Liver (tissue), 8 donors: ENCODE measurements at regions not wholly inside any gene's neighbourhood (a gene's known extent, or its start where the extent isn't known, plus 50 kb on each side); places are given as distances from the start of the nearest gene placed in this dataset.

Source experiments
- DNase-seq: peaks from one replicate; pipeline ENCODE4 v3.0.0-alpha.2; 2017; ENCODE audit warnings: low spot score
- H3K27ac ChIP-seq, 2 donors: one replicate each; pipeline ENCODE4 v1.7.0; 2013; ENCODE audit warnings: inconsistent platforms in 2 of 2, low read length in 2 of 2, control low read depth in 1 of 2, low read depth in 1 of 2, mild to moderate bottlenecking in 1 of 2
- H3K27me3 ChIP-seq, 4 donors: one replicate each; pipeline versions ENCODE4 v1.6.1 to v1.7.0; 2013; ENCODE audit warnings: low read length in 3 of 4, inconsistent platforms in 1 of 4, mild to moderate bottlenecking in 1 of 4, moderate library complexity in 1 of 4; ENCODE audit not compliant: control insufficient read depth in 4 of 4, insufficient read depth in 4 of 4
- H3K36me3 ChIP-seq, 4 donors: one replicate each; pipeline versions ENCODE4 v1.6.1 to v1.7.0; 2013; ENCODE audit warnings: low read length in 3 of 4, mild to moderate bottlenecking in 3 of 4, low read depth in 1 of 4, moderate library complexity in 1 of 4; ENCODE audit not compliant: control insufficient read depth in 4 of 4, insufficient read depth in 3 of 4
- H3K4me1 ChIP-seq, 4 donors: one replicate each; pipeline versions ENCODE4 v1.6.1 to v1.7.0; 2013; ENCODE audit warnings: low read length in 3 of 4, mild to moderate bottlenecking in 3 of 4, moderate library complexity in 1 of 4; ENCODE audit not compliant: control insufficient read depth in 4 of 4, insufficient read depth in 4 of 4
- H3K4me3 ChIP-seq, 3 donors: one replicate each; pipeline versions ENCODE4 v1.6.1 to v1.7.0; 2013; ENCODE audit warnings: low read length in 3 of 3, control low read depth in 1 of 3, low read depth in 1 of 3, mild to moderate bottlenecking in 1 of 3
- H3K9ac ChIP-seq, 2 donors: one replicate each; pipeline ENCODE4 v1.7.0; 2013; ENCODE audit warnings: low read length in 2 of 2, mild to moderate bottlenecking in 2 of 2, moderate library complexity in 2 of 2, control low read depth in 1 of 2, low read depth in 1 of 2
- H3K9me3 ChIP-seq, 4 donors: one replicate each; pipeline versions ENCODE4 v1.6.1 to v1.7.0; 2013; ENCODE audit warnings: low read length in 3 of 4; ENCODE audit not compliant: control insufficient read depth in 4 of 4
- ATF3 ChIP-seq: IDR thresholded peaks from 2 replicates; pipeline ENCODE4 v1.6.1; 2016; ENCODE audit warnings: antibody characterized with exemption
- EGR1 ChIP-seq, 2 donors: IDR thresholded peaks; 2 replicates each; pipeline ENCODE4 v1.6.1; 2016 to 2018; ENCODE audit warnings: antibody characterized with exemption in 2 of 2, low read depth in 2 of 2
- FOXA1 ChIP-seq: IDR thresholded peaks from 2 replicates; pipeline ENCODE4 v1.6.1; 2016; ENCODE audit warnings: antibody characterized with exemption
- FOXA2 ChIP-seq: IDR thresholded peaks from 2 replicates; pipeline ENCODE4 v1.6.1; 2016; ENCODE audit warnings: antibody characterized with exemption
- GABPA ChIP-seq, 2 donors: IDR thresholded peaks in 1 of 2; conservative IDR thresholded peaks in 1 of 2; 2 replicates each; pipeline ENCODE4 v1.6.1; 2016; ENCODE audit warnings: antibody characterized with exemption in 2 of 2, mild to moderate bottlenecking in 1 of 2, moderate library complexity in 1 of 2
- HNF4A ChIP-seq, 2 donors: conservative IDR thresholded peaks; 2 replicates each; pipeline ENCODE4 v1.6.1; 2016; ENCODE audit warnings: antibody characterized with exemption in 2 of 2, mild to moderate bottlenecking in 2 of 2
- HNF4G ChIP-seq: IDR thresholded peaks from 2 replicates; pipeline ENCODE4 v1.6.1; 2016; ENCODE audit warnings: antibody characterized with exemption
- JUND ChIP-seq, 2 donors: IDR thresholded peaks; 2 replicates each; pipeline ENCODE4 v1.6.1; 2016; ENCODE audit warnings: antibody characterized with exemption in 2 of 2
- MAX ChIP-seq: IDR thresholded peaks from 2 replicates; pipeline ENCODE4 v1.6.1; 2016; ENCODE audit warnings: antibody characterized with exemption
- NR2F2 ChIP-seq: IDR thresholded peaks from 2 replicates; pipeline ENCODE4 v1.6.1; 2016; ENCODE audit warnings: antibody characterized with exemption
- RAD21 ChIP-seq, 2 donors: IDR thresholded peaks; 2 replicates each; pipeline ENCODE4 v1.6.1; 2016; ENCODE audit warnings: antibody characterized with exemption in 2 of 2, mild to moderate bottlenecking in 2 of 2
- REST ChIP-seq: IDR thresholded peaks from 2 replicates; pipeline ENCODE4 v1.6.1; 2016; ENCODE audit warnings: antibody characterized with exemption, mild to moderate bottlenecking
- RXRA ChIP-seq, 2 donors: IDR thresholded peaks; 2 replicates each; pipeline ENCODE4 v1.6.1; 2017 to 2018; ENCODE audit warnings: antibody characterized with exemption in 2 of 2, mild to moderate bottlenecking in 1 of 2
- SP1 ChIP-seq: IDR thresholded peaks from 2 replicates; pipeline ENCODE4 v1.6.1; 2018; ENCODE audit warnings: antibody characterized with exemption, mild to moderate bottlenecking
- TAF1 ChIP-seq: conservative IDR thresholded peaks from 2 replicates; pipeline ENCODE4 v1.6.1; 2016; ENCODE audit warnings: antibody characterized with exemption, mild to moderate bottlenecking
- YY1 ChIP-seq: IDR thresholded peaks from 2 replicates; pipeline ENCODE4 v1.6.1; 2016; ENCODE audit warnings: antibody characterized with exemption, mild to moderate bottlenecking
- ZBTB33 ChIP-seq: IDR thresholded peaks from 2 replicates; pipeline ENCODE4 v1.6.1; 2016; ENCODE audit warnings: antibody characterized with exemption
- WGBS: extraction: QIAGEN DNeasy Blood & Tissue Kit; methylation state at CpG from one replicate; pipeline ENCODE4 v1.1.7; 2013; 5-methylcytosine and 5-hydroxymethylcytosine counted together
- TF ChIP-seq, protein P1 (sequence below): fragments of 150-350 bp; IDR thresholded peaks from 2 replicates; pipeline ENCODE4 v1.5.1; 2017; ENCODE audit warnings: improper control_type of control experiment, low read depth, low read length; ENCODE audit not compliant: missing input control
- donor health status: healthy.
- donor health status: healthy.
- donor health status: healthy.
- donor health status: healthy.
- donor health status: healthy.

GRCh38 chr7:79534128-79534527 is 80.7 kb upstream of the MAGI2 start:
- no peaks in the 10 kb centered on the region for H3K27me3 ChIP-seq
- WGBS, result 61% methylated on average over 1 of the region's 1 CpG
- TF ChIP-seq, protein P1, sequence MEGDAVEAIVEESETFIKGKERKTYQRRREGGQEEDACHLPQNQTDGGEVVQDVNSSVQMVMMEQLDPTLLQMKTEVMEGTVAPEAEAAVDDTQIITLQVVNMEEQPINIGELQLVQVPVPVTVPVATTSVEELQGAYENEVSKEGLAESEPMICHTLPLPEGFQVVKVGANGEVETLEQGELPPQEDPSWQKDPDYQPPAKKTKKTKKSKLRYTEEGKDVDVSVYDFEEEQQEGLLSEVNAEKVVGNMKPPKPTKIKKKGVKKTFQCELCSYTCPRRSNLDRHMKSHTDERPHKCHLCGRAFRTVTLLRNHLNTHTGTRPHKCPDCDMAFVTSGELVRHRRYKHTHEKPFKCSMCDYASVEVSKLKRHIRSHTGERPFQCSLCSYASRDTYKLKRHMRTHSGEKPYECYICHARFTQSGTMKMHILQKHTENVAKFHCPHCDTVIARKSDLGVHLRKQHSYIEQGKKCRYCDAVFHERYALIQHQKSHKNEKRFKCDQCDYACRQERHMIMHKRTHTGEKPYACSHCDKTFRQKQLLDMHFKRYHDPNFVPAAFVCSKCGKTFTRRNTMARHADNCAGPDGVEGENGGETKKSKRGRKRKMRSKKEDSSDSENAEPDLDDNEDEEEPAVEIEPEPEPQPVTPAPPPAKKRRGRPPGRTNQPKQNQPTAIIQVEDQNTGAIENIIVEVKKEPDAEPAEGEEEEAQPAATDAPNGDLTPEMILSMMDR, result no peak
- TF ChIP-seq GABPA (IDR thresholded peaks at IDR 0.05 in 1 of 2, conservative IDR thresholded peaks at IDR 0.05 in 1 of 2) (no peak), TAF1 (no peak), HNF4G (no peak), ATF3 (no peak)
- no peak overlapping the region for H3K9ac ChIP-seq
- H3K36me3 ChIP-seq, result no peaks in the 10 kb centered on the region
- H3K27ac ChIP-seq, result no peak overlapping the region
- no peaks in the 10 kb centered on the region for H3K9me3 ChIP-seq
- DNase-seq, result no peak
- H3K4me3 ChIP-seq, result no peak overlapping the region
- peaks cover 0 to 10% (median 2%) of the 10 kb centered on the region in 4 donors for H3K4me1 ChIP-seq

- no peak overlapping the region for H3K9ac ChIP-seq
- peak overlapping the region; percentile 26 to 75 for H3K27ac ChIP-seq
- H3K27me3 ChIP-seq, result no peaks in the 10 kb centered on the region
- H3K36me3 ChIP-seq, result no peaks in the 10 kb centered on the region
- TF ChIP-seq ATF3, result peak; percentile 64
- peak; percentile 68 to 70 for TF ChIP-seq RXRA (IDR thresholded peaks at IDR 0.05)
- TF ChIP-seq TAF1, result peak; percentile 33
- peak; percentile 78 for TF ChIP-seq HNF4G
- peak; percentile 49 to 71 for TF ChIP-seq JUND (IDR thresholded peaks at IDR 0.05)
- peak; percentile 95 to 97 for TF ChIP-seq HNF4A (conservative IDR thresholded peaks at IDR 0.05)
- TF ChIP-seq YY1, result peak; percentile 94
- TF ChIP-seq NR2F2, result no peak
- peak; percentile 36 for TF ChIP-seq MAX
- peak; percentile 89 for TF ChIP-seq FOXA2
- peak; percentile 77 for TF ChIP-seq FOXA1
- peak; percentile 69 for TF ChIP-seq ZBTB33
- TF ChIP-seq EGR1 (IDR thresholded peaks at IDR 0.05; ENCODE audit: low read depth in 2 of 2), result no peak
- peak; percentile 96 for TF ChIP-seq SP1
- no peak for TF ChIP-seq REST
- TF ChIP-seq, protein P1, result no peak
- peak; percentile 51 to 59 for TF ChIP-seq RAD21 (IDR thresholded peaks at IDR 0.05)
- TF ChIP-seq GABPA (IDR thresholded peaks at IDR 0.05 in 1 of 2, conservative IDR thresholded peaks at IDR 0.05 in 1 of 2), result no peak
- DNase-seq, result no peak
- no peaks in the 10 kb centered on the region for H3K9me3 ChIP-seq
- H3K4me1 ChIP-seq, result peaks cover 0 to 10% (median 2%) of the 10 kb centered on the region in 4 donors
- 56% methylated on average over 4 of the region's 4 CpGs for WGBS
- no peak overlapping the region for H3K4me3 ChIP-seq
These were observed 78.6 kb upstream of the MAGI2 start for GRCh38 chr7:79531905-79532664.
